H1 (cell line): ENCODE measurements at regions not wholly inside any gene's neighbourhood (a gene's known extent, or its start where the extent isn't known, plus 50 kb on each side); places are given as distances from the start of the nearest gene placed in this dataset.

Experiments
- CTCF ChIA-PET: fragments of 300-600 bp; sonication (Branson Sonifier 250); formaldehyde crosslinking; loops from one replicate; lab custom pipeline; 2021; ENCODE audit not compliant: partially characterized antibody; lab: Charles Lee
- POLR2A ChIA-PET: fragments of 300-600 bp; sonication (Branson Sonifier 250); formaldehyde crosslinking; loops from one replicate; lab custom pipeline; 2021; ENCODE audit warnings: inconsistent platforms; ENCODE audit not compliant: partially characterized antibody; lab: Charles Lee
- DNase-seq, 2 experiments: peaks; one replicate each; pipeline versions ENCODE4 v3.0.0 to v3.0.0-alpha.2; 2010 to 2022; ENCODE audit warnings: low spot score in 2 of 2, low read depth in 1 of 2, mixed read lengths in 1 of 2
- FAIRE-seq: peaks from 2 replicates; lab custom pipeline; 2011; peaks lifted over from hg19 to GRCh38; lab: Jason Lieb, UNC
- H2AFZ ChIP-seq: 2 replicates; pipeline ENCODE4 v1.8.1; 2012; ENCODE audit warnings: low read length, inconsistent platforms
- H2AK5ac ChIP-seq: 2 replicates; pipeline ENCODE4 v1.6.1; 2013; ENCODE audit warnings: low read depth, low read length
- H2BK120ac ChIP-seq: replicated peaks from 2 replicates; pipeline ENCODE3; 2013; ENCODE audit warnings: low read depth, low read length, inconsistent platforms
- H2BK12ac ChIP-seq: 2 replicates; pipeline ENCODE4 v1.6.1; 2013; ENCODE audit warnings: low read depth, low read length
- H2BK15ac ChIP-seq: 2 replicates; pipeline ENCODE4 v1.6.1; 2013; ENCODE audit warnings: low read length
- H2BK20ac ChIP-seq: 2 replicates; pipeline ENCODE4 v1.6.1; 2013; ENCODE audit warnings: low read length
- H2BK5ac ChIP-seq: 2 replicates; pipeline ENCODE4 v1.6.1; 2013; ENCODE audit warnings: low read depth, low read length
- H3K14ac ChIP-seq: 2 replicates; pipeline ENCODE4 v1.6.1; 2013; ENCODE audit warnings: inconsistent platforms; ENCODE audit not compliant: insufficient read length
- H3K18ac ChIP-seq: 2 replicates; pipeline ENCODE4 v1.6.1; 2013; ENCODE audit warnings: low read length; ENCODE audit errors: extremely low read depth
- H3K23ac ChIP-seq: 2 replicates; pipeline ENCODE4 v1.6.1; 2013; ENCODE audit warnings: inconsistent platforms; ENCODE audit not compliant: insufficient read length
- H3K23me2 ChIP-seq: 2 replicates; pipeline ENCODE4 v1.6.1; 2013; ENCODE audit warnings: low read depth, low read length
- H3K27ac ChIP-seq: 2 replicates; pipeline ENCODE4 v1.6.1; 2011; ENCODE audit warnings: low read depth, low read length, inconsistent platforms
- H3K27me3 ChIP-seq, 4 experiments: replicated peaks in 1 of 4; 1 replicate in 1 of 4; 2 replicates in 3 of 4; pipeline versions ENCODE4 v1.6.1 to v1.8.1; 2011 to 2013; ENCODE audit warnings: low read length in 3 of 4, mild to moderate bottlenecking in 3 of 4, inconsistent platforms in 2 of 4, mixed read lengths in 2 of 4, moderate library complexity in 1 of 4; ENCODE audit not compliant: control insufficient read depth in 3 of 4, insufficient read depth in 3 of 4; ENCODE audit errors: extremely low read depth in 1 of 4
- H3K36me3 ChIP-seq, 4 experiments: 2 replicates each; pipeline versions ENCODE4 v1.6.1 to v1.8.1; 2011 to 2013; ENCODE audit warnings: mild to moderate bottlenecking in 4 of 4, low read length in 3 of 4, moderate library complexity in 2 of 4, control low read depth in 1 of 4, inconsistent platforms in 1 of 4; ENCODE audit not compliant: insufficient read depth in 4 of 4, control insufficient read depth in 2 of 4
- H3K4ac ChIP-seq: replicated peaks from 2 replicates; pipeline ENCODE3; 2013; ENCODE audit warnings: low read length, low read depth, mixed read lengths, inconsistent platforms; ENCODE audit not compliant: insufficient read length
- H3K4me1 ChIP-seq, 4 experiments: replicated peaks in 1 of 4; 1 replicate in 1 of 4; 2 replicates in 3 of 4; pipeline versions ENCODE4 v1.6.1 to v1.8.1; 2011 to 2013; ENCODE audit warnings: low read length in 3 of 4, inconsistent platforms in 2 of 4, mixed read lengths in 1 of 4; ENCODE audit not compliant: insufficient read depth in 4 of 4, control insufficient read depth in 3 of 4
- H3K4me2 ChIP-seq, 2 experiments: 2 replicates each; pipeline versions ENCODE4 v1.6.1 to v1.8.1; 2011 to 2013; ENCODE audit warnings: low read depth in 2 of 2, low read length in 2 of 2, control low read depth in 1 of 2, inconsistent platforms in 1 of 2, mild to moderate bottlenecking in 1 of 2; ENCODE audit not compliant: insufficient read depth in 1 of 2
- H3K4me3 ChIP-seq, 4 experiments: fragments of 200-600, 300-600 bp in 1 of 4; sonication (generic), shearing (Covaris generic), sonication (Bioruptor Twin) in 1 of 4; 2 replicates each; pipeline versions ENCODE4 v1.5.1 to v1.8.1; 2011 to 2016; ENCODE audit warnings: low read length in 4 of 4, low read depth in 3 of 4, control low read depth in 2 of 4, inconsistent platforms in 2 of 4, mild to moderate bottlenecking in 2 of 4, mixed read lengths in 1 of 4, moderate library complexity in 1 of 4; ENCODE audit not compliant: insufficient read depth in 2 of 4; ENCODE audit errors: extremely low read depth in 1 of 4
- H3K56ac ChIP-seq: replicated peaks from 2 replicates; pipeline ENCODE3; 2013; ENCODE audit warnings: low read depth, mild to moderate bottlenecking, mixed read lengths, low read length, inconsistent platforms; ENCODE audit not compliant: insufficient read length
- H3K79me1 ChIP-seq: 2 replicates; pipeline ENCODE4 v1.6.1; 2013; ENCODE audit warnings: low read depth, low read length, control low read depth
- H3K79me2 ChIP-seq, 2 experiments: 2 replicates each; pipeline versions ENCODE4 v1.6.1 to v1.8.1; 2012 to 2013; ENCODE audit warnings: low read length in 2 of 2, mild to moderate bottlenecking in 2 of 2, inconsistent platforms in 1 of 2; ENCODE audit not compliant: insufficient read depth in 2 of 2, control insufficient read depth in 1 of 2
- H3K9ac ChIP-seq, 4 experiments: replicated peaks in 1 of 4; 1 replicate in 1 of 4; 2 replicates in 3 of 4; pipeline versions ENCODE4 v1.6.1 to v1.8.1; 2011 to 2013; ENCODE audit warnings: low read depth in 3 of 4, low read length in 3 of 4, control low read depth in 2 of 4, mild to moderate bottlenecking in 2 of 4, moderate library complexity in 2 of 4, inconsistent platforms in 1 of 4; ENCODE audit errors: extremely low read depth in 1 of 4
- H3K9me3 ChIP-seq, 2 experiments: 2 replicates each; pipeline versions ENCODE4 v1.6.1 to v1.8.1; 2012 to 2013; ENCODE audit warnings: mild to moderate bottlenecking in 2 of 2, moderate library complexity in 2 of 2, control low read depth in 1 of 2, inconsistent platforms in 1 of 2, low read depth in 1 of 2, low read length in 1 of 2, mixed read lengths in 1 of 2; ENCODE audit not compliant: insufficient read depth in 2 of 2
- H4K20me1 ChIP-seq, 2 experiments: replicated peaks in 1 of 2; 2 replicates each; pipeline versions ENCODE3 to v1.8.1; 2011 to 2013; ENCODE audit warnings: inconsistent platforms in 2 of 2, low read length in 2 of 2, mild to moderate bottlenecking in 1 of 2; ENCODE audit not compliant: insufficient read depth in 2 of 2, control insufficient read depth in 1 of 2
- H4K5ac ChIP-seq: 2 replicates; pipeline ENCODE4 v1.6.1; 2013; ENCODE audit warnings: low read length, low read depth, mixed read lengths, inconsistent platforms; ENCODE audit not compliant: insufficient read length
- H4K8ac ChIP-seq: 2 replicates; pipeline ENCODE4 v1.8.0; 2013; ENCODE audit warnings: mild to moderate bottlenecking, moderate library complexity, low read length, inconsistent platforms; ENCODE audit not compliant: insufficient read depth; ENCODE audit errors: extremely low read depth
- H4K91ac ChIP-seq: replicated peaks from 2 replicates; pipeline ENCODE3; 2013; ENCODE audit warnings: low read length, mixed read lengths, inconsistent platforms; ENCODE audit not compliant: insufficient read length
- CHD2 ChIP-seq: IDR thresholded peaks from 2 replicates; pipeline ENCODE4 v1.6.1; 2012; ENCODE audit warnings: low read length, improper control_type of control experiment
- JUND ChIP-seq: IDR thresholded peaks from 2 replicates; pipeline ENCODE4 v1.6.1; 2011; ENCODE audit warnings: mild to moderate bottlenecking, improper control_type of control experiment, low read length
- NANOG ChIP-seq: IDR thresholded peaks from 2 replicates; pipeline ENCODE4 v1.6.1; 2011; ENCODE audit warnings: low read length, low read depth, mild to moderate bottlenecking, inconsistent platforms; ENCODE audit not compliant: insufficient read depth, poor library complexity, severe bottlenecking
- SAP30 ChIP-seq: fragments of 300-600 bp; sonication (generic); IDR thresholded peaks from 2 replicates; pipeline ENCODE4 v1.7.1; 2012; ENCODE audit warnings: low read length, moderate library complexity, mild to moderate bottlenecking, inconsistent platforms; ENCODE audit not compliant: insufficient read depth, insufficient replicate concordance
- SRF ChIP-seq: IDR thresholded peaks from 2 replicates; pipeline ENCODE4 v1.6.1; 2011; ENCODE audit warnings: mild to moderate bottlenecking, low read depth, low read length, moderate library complexity
- TCF12 ChIP-seq: IDR thresholded peaks from 2 replicates; pipeline ENCODE4 v1.6.1; 2011; ENCODE audit warnings: low read depth, mild to moderate bottlenecking, low read length
- ZNF274 ChIP-seq: IDR thresholded peaks from 2 replicates; pipeline ENCODE4 v1.7.0; 2012; ENCODE audit warnings: low read length, borderline replicate concordance; ENCODE audit errors: extremely low read depth
- WGBS, 2 experiments: shearing (Covaris generic) in 1 of 2; methylation state at CpG; one replicate each; pipeline versions ENCODE4 v1.1.6 to v1.1.7; 2013 to 2015; ENCODE audit warnings: low lambda C conversion rate in 2 of 2, mixed read lengths in 2 of 2, inconsistent platforms in 1 of 2, low coverage in 1 of 2, missing lambda C conversion rate in 1 of 2; ENCODE audit not compliant: insufficient replicate concordance in 2 of 2, insufficient coverage in 1 of 2, insufficient read length in 1 of 2; ENCODE audit errors: extremely low coverage in 1 of 2, missing lambda C conversion rate in 1 of 2; 5-methylcytosine and 5-hydroxymethylcytosine counted together
- TF ChIP-seq, protein P1 (sequence below): IDR thresholded peaks from 2 replicates; pipeline ENCODE4 v1.6.1; 2011; ENCODE audit warnings: low read depth, mild to moderate bottlenecking, low read length; ENCODE audit not compliant: insufficient read depth
- TF ChIP-seq, protein P2 (sequence below): IDR thresholded peaks from 2 replicates; pipeline ENCODE4 v1.6.1; 2011; ENCODE audit warnings: low read length, improper control_type of control experiment
- TF ChIP-seq, protein P3 (sequence below), 3 experiments: IDR thresholded peaks; 1 replicate in 2 of 3; 2 replicates in 1 of 3; pipeline versions ENCODE4 v1.5.1 to v1.6.1; 2011; ENCODE audit warnings: low read length in 3 of 3, mild to moderate bottlenecking in 3 of 3, inconsistent platforms in 2 of 3, low read depth in 1 of 3, moderate library complexity in 1 of 3; ENCODE audit not compliant: insufficient read depth in 1 of 3; ENCODE audit errors: control extremely low read depth in 1 of 3

DNA sequence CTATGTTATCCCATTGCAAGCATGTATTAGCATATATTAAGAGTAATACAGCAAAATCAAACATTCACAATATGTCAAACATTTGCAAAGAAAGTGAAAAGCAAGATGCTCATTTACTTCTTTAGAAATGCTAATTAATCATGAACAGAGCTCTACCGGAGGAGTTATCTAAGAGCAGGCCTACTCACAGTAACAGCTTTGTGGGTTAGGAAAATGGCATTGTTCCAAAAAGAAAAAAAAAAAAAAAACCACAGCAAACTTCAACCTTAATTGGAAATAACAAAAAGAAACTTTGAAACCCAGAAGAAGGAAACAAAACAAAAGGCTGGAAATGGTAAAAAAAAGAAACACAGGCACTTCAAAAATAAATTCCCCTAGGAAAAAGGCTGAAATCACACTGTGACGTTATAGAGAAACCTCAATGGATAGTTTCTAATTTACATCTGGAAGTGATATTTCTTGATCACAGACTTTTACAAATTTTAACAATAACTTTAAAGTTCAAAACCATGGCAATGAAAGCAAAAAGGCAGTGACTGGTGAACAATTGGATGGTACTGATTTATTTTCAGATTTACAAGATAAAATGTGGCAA lies 1236.8 kb upstream of the SPRY2 start:
- no peak overlapping the region for H2AK5ac ChIP-seq
- H3K14ac ChIP-seq = no peak overlapping the region
- POLR2A ChIA-PET = no interaction called here
- no peaks in the 10 kb centered on the region for H3K23me2 ChIP-seq
- H3K18ac ChIP-seq = no peak overlapping the region
- no peak overlapping the region for H2BK5ac ChIP-seq
- no peak overlapping the region for H3K4ac ChIP-seq
- H3K9ac ChIP-seq = no peak overlapping the region
- no peak overlapping the region for H4K8ac ChIP-seq
- CTCF ChIA-PET = no interaction called here
- H2BK15ac ChIP-seq = no peak overlapping the region
- H4K91ac ChIP-seq = no peak overlapping the region
- no peaks in the 10 kb centered on the region for H4K20me1 ChIP-seq
- H3K4me1 ChIP-seq = no peaks in the 10 kb centered on the region
- no peak overlapping the region for H2AFZ ChIP-seq
- H2BK12ac ChIP-seq = no peak overlapping the region
- no peak overlapping the region for H2BK20ac ChIP-seq
- H3K79me1 ChIP-seq = no peaks in the 10 kb centered on the region
- no peak overlapping the region for H3K27ac ChIP-seq
- DNase-seq (no peak), FAIRE-seq (no peak)
- H3K79me2 ChIP-seq = no peaks in the 10 kb centered on the region
- no peak overlapping the region for H4K5ac ChIP-seq
- no peaks in the 10 kb centered on the region for H3K27me3 ChIP-seq
- H3K4me2 ChIP-seq = no peak overlapping the region
- WGBS, 2 experiments = 57% methylated on average over 2 of the region's 2 CpGs; no CpG with 5 or more reads in 1 of the 2 experiments
- H3K23ac ChIP-seq = no peak overlapping the region
- H2BK120ac ChIP-seq = no peak overlapping the region
- no peaks in the 10 kb centered on the region for H3K9me3 ChIP-seq
- H3K36me3 ChIP-seq = no peaks in the 10 kb centered on the region
- H3K56ac ChIP-seq = no peak overlapping the region
- H3K4me3 ChIP-seq = no peak overlapping the region
- TF ChIP-seq SAP30 (no peak), TCF12 (no peak), ZNF274 (no peak), NANOG (no peak), JUND (no peak), SRF (no peak), CHD2 (no peak)
- TF ChIP-seq, protein P1, sequence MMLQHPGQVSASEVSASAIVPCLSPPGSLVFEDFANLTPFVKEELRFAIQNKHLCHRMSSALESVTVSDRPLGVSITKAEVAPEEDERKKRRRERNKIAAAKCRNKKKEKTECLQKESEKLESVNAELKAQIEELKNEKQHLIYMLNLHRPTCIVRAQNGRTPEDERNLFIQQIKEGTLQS = no peak
- TF ChIP-seq, protein P2, sequence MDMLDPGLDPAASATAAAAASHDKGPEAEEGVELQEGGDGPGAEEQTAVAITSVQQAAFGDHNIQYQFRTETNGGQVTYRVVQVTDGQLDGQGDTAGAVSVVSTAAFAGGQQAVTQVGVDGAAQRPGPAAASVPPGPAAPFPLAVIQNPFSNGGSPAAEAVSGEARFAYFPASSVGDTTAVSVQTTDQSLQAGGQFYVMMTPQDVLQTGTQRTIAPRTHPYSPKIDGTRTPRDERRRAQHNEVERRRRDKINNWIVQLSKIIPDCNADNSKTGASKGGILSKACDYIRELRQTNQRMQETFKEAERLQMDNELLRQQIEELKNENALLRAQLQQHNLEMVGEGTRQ = no peak
- TF ChIP-seq, protein P3, sequence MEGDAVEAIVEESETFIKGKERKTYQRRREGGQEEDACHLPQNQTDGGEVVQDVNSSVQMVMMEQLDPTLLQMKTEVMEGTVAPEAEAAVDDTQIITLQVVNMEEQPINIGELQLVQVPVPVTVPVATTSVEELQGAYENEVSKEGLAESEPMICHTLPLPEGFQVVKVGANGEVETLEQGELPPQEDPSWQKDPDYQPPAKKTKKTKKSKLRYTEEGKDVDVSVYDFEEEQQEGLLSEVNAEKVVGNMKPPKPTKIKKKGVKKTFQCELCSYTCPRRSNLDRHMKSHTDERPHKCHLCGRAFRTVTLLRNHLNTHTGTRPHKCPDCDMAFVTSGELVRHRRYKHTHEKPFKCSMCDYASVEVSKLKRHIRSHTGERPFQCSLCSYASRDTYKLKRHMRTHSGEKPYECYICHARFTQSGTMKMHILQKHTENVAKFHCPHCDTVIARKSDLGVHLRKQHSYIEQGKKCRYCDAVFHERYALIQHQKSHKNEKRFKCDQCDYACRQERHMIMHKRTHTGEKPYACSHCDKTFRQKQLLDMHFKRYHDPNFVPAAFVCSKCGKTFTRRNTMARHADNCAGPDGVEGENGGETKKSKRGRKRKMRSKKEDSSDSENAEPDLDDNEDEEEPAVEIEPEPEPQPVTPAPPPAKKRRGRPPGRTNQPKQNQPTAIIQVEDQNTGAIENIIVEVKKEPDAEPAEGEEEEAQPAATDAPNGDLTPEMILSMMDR (IDR thresholded peaks at IDR 0.05; ENCODE audit: control extremely low read depth in 1 of 3, insufficient read depth in 1 of 3, low read depth in 1 of 3, low read length in 3 of 3) = no peak
